ENCODE measurements at regions not wholly inside any gene's neighbourhood (a gene's known extent, or its start where the extent isn't known, plus 50 kb on each side); places are given as distances from the start of the nearest gene placed in this dataset.

DNA sequence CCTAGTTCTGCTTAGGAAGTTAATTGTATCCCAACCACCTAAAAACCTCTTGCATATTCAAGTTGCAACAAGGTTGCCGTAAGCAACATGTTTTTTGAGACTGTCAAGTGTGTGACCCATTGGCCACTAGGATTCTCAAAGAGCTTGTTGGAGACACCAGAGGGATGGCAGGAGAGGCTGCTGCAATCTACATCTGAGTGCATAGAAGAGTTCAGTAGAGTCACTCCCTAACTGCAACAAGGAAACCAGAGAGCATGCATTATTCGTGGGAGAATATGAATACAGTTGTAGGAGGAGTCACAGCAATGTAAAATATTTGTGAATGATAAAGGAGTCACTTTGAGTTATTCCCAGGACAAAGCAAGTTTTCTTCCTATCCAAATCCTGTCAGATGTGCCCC lies 538.6 kb downstream of the TNS3 start:
- no peak for DNase-seq (ENCODE audit: low read depth)

GRCh38 chr7:47042669-47043068 lies 539.2 kb downstream of the TNS3 start:
- no peak for DNase-seq (ENCODE audit: low read depth)

- DNase-seq (ENCODE audit: low read depth), result no peak
These were observed 541.0 kb downstream of the TNS3 start for GRCh38 chr7:47040795-47041347.

DNA sequence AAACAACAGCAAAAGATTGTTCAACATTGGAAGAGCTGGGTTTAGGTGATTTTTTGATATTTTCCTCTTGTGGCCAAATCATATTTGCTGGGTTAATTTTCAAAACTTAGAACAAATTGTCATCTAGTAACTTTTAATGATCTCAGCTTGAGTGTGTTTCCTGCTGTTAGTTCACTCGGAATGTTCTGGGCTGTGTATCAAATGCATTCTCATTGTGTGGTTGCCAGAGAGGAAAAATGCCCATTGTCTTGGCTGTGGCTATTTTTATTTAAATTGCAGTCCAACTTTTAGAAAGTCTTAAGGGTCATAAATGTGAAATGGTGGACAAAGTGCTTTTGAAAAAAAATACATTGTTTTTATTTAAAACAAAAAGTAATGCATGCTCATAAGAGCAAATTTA lies 542.0 kb downstream of the TNS3 start:
- DNase-seq (ENCODE audit: low read depth), result no peak

- no peak for DNase-seq (ENCODE audit: low read depth)
These were observed 542.7 kb downstream of the TNS3 start for GRCh38 chr7:47039089-47039648.

- no peak for DNase-seq (ENCODE audit: low read depth)
These were observed 543.3 kb downstream of the TNS3 start for GRCh38 chr7:47038621-47039020.

DNA sequence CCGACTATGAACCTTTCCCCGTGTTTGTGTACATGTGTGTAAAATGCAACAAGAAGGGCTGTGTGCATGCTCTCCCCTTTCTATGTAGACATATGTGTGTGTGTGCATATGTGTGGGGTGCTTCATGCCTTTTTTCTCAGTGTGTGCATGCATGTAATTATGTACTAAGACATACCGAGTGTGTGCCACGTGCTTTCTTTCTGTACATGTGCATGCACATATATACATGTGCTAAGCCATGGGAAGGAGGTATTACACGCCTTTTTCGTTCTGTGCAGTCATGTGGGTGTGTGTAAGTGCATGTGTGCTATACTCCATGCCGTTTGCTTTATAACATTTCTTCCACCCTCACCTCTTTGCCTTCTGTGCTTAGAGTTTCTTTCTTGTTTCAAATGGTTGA lies 544.3 kb downstream of the TNS3 start:
- no peak for DNase-seq (ENCODE audit: low read depth)

GRCh38 chr7:47036909-47037308 lies 545.0 kb downstream of the TNS3 start:
- DNase-seq (ENCODE audit: low read depth), result no peak

DNA sequence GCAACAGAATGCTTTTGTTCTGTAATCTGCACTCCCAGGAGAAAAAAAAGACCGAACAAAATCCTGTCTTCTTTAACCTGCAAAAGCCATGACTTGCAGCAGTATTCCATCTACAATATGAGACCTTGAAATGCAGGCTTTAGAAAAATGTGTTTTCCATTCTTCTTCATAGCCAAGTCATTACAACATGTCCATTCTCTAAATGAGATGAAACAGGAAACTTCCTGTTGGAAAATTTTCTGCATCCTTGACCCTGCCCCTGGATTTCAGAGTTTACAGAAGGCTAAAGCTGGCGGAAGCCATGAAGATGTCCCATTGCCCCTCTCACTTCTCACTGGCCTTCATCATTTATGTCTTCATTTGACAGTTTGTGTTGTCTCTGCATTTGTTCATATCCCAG lies 546.4 kb downstream of the TNS3 start:
- no peak for DNase-seq (ENCODE audit: low read depth)

DNA sequence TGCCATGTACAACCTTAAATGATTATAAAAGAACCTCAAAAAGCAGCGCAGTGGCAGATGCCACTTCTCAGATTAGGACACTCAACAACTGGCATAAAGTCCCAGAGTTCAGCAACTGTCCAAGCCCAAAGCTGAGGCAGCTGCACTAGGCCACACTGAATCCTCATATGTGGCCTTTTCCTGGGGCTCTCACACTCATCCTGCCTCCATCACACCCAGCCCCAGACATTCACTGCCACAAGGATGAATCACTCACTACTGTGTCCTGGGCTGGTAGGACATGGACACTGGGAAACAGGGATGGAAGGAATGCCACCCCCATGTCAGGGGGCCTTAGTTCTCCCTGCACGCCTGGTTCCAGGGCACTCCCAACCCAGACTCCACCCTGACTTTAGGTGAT lies 547.7 kb downstream of the TNS3 start:
- no peak for DNase-seq (ENCODE audit: low read depth)

GRCh38 chr7:47032536-47032908 lies 549.4 kb downstream of the TNS3 start:
- DNase-seq (ENCODE audit: low read depth), result no peak

- no peak for DNase-seq (ENCODE audit: low read depth)
These were observed 550.0 kb downstream of the TNS3 start for GRCh38 chr7:47031786-47032535.

GRCh38 chr7:47028284-47028683 lies 553.6 kb downstream of the TNS3 start:
- no peak for DNase-seq (ENCODE audit: low read depth)

GRCh38 chr7:47027695-47028240 lies 554.1 kb downstream of the TNS3 start:
- no peak for DNase-seq (ENCODE audit: low read depth)

DNA sequence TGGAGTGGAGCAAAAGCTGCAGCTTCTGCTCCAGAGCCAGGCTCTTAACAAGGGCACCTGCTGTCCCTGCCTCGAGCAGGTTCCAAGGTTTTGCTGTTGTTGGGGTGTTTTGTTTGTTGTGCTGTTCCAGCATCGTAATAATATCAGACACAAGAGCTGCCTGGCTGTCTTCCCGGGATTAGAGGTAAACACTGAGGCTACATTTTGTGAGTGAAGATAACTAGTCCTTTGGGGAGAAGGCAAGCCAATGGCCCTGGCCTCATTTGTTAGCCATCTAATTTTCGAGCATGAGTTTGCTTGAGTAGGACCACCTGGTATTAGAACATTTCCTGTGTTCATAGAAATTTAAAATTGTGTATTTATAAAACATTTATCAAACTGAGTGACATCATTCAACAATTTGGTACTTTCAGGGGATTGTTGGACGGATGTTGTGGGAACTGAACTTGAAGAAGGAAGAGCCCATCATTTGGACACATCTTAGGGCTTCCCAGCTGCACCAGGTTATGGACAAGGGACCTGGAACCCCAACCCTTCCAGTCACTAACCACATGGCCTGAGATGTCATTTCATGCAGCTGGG lies 555.0 kb downstream of the TNS3 start:
- no peak for DNase-seq (ENCODE audit: low read depth)

- no peak for DNase-seq (ENCODE audit: low read depth)
These were observed 556.9 kb downstream of the TNS3 start for GRCh38 chr7:47024991-47025390.

- DNase-seq (ENCODE audit: low read depth), result no peak
These were observed 573.5 kb downstream of the TNS3 start for GRCh38 chr7:47008461-47008860.

- DNase-seq (ENCODE audit: low read depth), result no peak
These were observed 574.4 kb downstream of the TNS3 start for GRCh38 chr7:47007471-47007870.

DNA sequence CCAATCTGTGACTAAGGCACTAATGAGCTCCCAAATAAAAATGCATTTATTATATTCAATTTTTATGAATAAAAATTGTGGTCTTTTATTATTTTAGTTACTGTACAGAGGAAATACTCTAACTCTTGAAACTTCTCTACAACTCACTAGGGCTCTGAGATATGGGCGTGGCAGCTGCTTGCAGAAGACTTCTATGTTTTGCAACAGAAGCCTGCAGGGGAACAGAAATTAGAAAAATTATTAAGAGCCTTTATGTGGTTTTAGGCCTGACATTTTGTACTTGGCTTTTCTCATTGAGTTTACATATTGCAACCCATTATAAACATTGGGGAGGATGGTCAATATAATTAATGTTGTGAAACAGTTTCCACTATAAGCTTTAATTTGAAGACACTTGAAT lies 581.4 kb downstream of the TNS3 start:
- no peak for DNase-seq (ENCODE audit: low read depth)

DNA sequence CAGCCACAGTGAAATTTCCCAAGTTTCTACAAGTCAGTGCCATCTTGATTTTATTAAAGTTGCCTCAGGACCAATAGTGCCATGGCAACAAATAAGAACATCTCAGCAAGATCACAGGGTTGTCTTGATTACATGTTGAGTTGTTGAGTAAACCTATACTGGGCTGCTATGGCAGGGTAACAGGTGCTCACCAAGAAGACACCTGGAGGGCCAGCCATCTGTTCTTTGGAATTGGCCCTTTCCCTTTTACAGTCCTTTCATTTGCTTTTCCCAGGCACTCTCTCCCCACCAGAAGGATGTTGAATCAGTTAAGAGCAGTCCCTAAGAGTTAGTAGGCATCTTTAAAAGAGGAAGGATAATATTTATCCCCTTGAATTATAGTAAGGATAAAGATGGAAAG lies 582.0 kb downstream of the TNS3 start:
- DNase-seq (ENCODE audit: low read depth), result no peak

DNA sequence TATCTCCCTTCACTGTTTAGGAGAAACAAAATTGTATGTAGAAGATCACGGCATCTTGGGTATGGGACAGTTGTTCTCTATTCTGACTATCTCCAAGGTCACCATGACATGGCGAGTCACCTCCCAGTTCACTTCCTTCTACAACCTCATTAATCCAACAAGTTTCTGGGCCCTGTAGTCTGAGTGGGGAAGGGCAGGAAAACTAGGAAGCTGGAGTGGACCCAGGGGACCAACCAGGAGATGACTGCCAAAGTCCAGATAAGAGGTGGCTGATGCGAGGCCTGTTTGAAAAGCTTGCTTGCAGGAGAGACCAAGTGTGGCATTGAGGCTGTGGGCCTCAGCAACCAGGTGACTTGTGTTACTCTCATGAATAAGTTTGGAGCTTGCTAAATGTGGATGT lies 584.9 kb downstream of the TNS3 start:
- no peak for DNase-seq (ENCODE audit: low read depth)

GRCh38 chr7:46993396-46993795 lies 588.5 kb downstream of the TNS3 start:
- DNase-seq (ENCODE audit: low read depth), result no peak

DNA sequence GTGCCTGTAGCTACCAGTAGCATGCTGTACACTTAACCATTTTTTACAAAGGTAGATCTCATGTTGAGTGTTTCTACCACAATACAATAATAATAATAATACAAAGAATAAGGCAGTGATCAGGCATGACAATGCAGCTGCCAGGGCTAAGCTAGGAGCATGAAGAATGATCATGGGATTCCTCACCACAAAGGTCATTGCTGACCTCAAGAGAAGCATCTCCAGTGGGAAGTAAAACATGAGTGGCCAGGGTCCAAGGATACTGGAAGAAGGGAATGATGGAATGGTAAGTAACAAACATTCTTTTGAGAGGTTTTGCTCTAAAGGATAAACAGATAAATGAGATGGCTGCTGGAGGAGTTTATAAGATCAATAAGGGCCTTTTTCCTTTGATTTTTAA lies 591.1 kb downstream of the TNS3 start:
- no peak for DNase-seq (ENCODE audit: low read depth)
